Glomerular visceral epithelial cell (primary cell): ENCODE measurements at regions not wholly inside any gene's neighbourhood (a gene's known extent, or its start where the extent isn't known, plus 50 kb on each side); places are given as distances from the start of the nearest gene placed in this dataset.
"Not testable (repeated sequence)": the region's sequence is repeated elsewhere in the genome, so short reads cannot be mapped to it uniquely, and the experiment has no call there.

Experiments
- DNase-seq: peaks from one replicate; pipeline ENCODE4 v3.0.0-alpha.2; 2016; ENCODE audit errors: extremely low spot score

- not testable (repeated sequence) for DNase-seq
Measured at GRCh38 chr1:220412382-220412781, 115.6 kb upstream of the MARK1 start.

DNA sequence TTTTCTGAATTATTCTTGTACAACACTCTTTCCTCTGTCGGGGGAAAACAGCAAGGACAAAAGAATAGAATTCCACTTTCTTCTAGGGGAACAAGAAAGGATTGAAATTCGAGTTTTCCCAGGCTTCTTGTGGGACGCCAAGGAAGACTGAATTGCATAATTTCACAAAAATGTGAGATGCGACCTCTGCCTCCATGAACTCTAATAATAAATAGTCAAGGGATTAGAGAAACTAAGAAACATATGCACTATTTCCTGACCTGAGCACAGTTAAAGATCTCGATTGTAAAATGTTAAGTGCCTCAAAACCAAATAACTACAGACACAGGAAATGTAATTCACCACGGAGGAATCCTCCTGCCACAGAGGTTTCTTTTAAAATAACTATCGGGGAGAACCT is 117.3 kb upstream of the MARK1 start:
- DNase-seq = no peak

GRCh38 chr1:220409771-220410595 is 118.0 kb upstream of the MARK1 start:
- DNase-seq = no peak

DNA sequence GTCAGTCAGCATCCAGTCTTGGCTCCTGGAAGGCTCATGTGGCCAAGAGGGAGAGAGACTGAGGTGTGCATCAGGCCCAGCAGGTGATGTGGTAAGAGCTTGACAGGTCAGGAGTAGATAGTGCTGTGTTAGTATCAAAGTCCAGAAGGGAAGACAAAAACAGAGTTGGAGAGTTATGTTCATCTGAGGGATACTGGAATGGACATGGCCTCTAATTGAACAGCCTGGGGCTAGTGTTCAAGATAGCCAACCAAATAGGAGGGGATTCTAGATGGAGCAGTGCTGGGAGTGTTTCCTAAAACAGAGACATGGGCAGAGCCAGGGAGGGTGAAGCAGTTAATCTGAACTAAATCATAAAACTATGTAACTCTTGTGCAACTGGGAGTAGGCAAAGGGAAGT is 120.7 kb upstream of the MARK1 start:
- DNase-seq = no peak

DNA sequence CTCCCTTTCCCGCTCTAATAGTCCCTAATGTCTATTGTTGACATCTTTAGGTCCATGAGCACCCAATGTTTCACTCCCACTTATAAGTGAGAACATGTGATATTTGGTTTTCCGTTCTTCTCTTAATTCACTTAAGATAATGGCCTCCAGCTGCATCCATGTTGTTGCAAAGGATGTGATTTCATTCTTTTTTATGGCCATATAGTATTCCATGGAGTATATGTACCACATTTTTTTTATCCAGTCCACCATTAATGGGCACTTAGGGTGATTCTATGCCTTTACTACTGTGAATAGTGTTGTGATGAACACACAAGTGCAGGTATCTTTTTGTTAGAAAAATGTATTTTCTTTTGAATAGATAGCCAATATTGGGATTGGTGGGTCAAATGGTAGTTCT is 126.0 kb upstream of the RAB3GAP2 start:
- DNase-seq = no peak

DNA sequence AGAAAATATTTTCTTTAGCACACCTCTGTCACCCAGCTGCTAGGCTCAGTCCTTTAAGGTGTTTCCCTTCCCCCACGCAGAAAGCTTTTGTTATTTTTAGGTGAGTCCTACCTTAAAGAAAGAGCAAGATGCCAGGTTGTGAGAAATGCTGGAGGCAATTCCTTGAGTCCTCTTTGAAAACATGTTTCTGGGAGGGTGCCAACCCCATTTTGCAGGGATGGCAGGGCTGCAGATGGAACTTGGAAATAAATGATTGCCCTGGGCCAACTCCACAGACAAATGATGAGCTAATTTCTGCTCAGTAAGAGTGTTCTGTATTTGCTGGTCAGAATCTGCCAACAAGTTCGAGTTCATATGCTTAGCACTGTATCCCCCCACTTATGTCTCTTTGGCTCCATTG is 119.2 kb upstream of the RAB3GAP2 start:
- no peak for DNase-seq

DNA sequence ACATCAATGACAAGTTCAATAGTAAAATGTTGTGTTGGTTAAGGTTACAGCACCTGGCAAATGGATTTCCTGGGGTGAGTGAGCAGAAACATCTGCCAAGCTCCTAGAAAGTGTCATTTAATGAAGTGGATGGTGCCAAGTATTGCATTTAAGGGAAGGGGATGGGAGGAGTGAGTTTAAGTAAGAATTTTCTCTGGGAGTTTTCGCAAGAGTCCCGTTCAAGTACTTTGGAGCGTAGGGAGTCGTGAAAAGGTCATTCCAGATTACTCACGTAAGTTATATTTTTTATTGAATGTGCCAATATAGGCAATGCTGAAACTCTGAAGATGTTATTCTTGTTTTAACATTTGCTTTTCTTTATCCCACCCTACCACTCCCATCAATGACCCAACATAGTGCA is 117.4 kb upstream of the RAB3GAP2 start:
- DNase-seq = no peak

GRCh38 chr1:220386494-220387195 is 114.4 kb upstream of the RAB3GAP2 start:
- DNase-seq = no peak

- DNase-seq = no peak
Measured at GRCh38 chr1:220385158-220385557, 112.9 kb upstream of the RAB3GAP2 start.

DNA sequence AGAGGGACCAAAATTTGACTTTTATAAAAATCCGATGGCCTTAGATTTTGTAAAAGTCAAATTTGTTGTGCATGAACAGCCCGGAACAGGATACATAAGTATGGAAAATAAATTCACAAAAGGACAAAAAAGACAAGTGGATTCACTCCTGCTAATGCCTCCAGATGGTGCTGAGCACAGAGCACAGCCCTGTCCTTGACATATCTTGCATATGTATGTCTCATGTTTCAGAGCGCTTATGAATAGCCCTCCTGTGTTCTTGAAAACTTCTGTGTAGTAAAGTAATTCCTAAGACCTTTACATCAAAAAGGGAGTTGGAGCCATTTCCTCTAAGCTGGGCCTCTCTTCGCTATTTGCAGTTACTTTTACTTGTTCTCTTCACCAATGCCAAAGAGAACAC is 110.7 kb upstream of the RAB3GAP2 start:
- DNase-seq = no peak

- no peak for DNase-seq
Measured at GRCh38 chr1:220380885-220381284, 108.6 kb upstream of the RAB3GAP2 start.

GRCh38 chr1:220378571-220379302 is 106.5 kb upstream of the RAB3GAP2 start:
- DNase-seq = no peak

- no peak for DNase-seq
Measured at GRCh38 chr1:220375715-220376114, 103.5 kb upstream of the RAB3GAP2 start.

GRCh38 chr1:220374449-220374848 is 102.2 kb upstream of the RAB3GAP2 start:
- no peak for DNase-seq

- no peak for DNase-seq
Measured at GRCh38 chr1:220372451-220372850, 100.2 kb upstream of the RAB3GAP2 start.

GRCh38 chr1:220371324-220371723 is 99.1 kb upstream of the RAB3GAP2 start:
- DNase-seq = no peak

- peak; percentile 52 for DNase-seq
Measured at GRCh38 chr1:220370041-220370700, 97.9 kb upstream of the RAB3GAP2 start.

GRCh38 chr1:220369511-220369910 is 97.3 kb upstream of the RAB3GAP2 start:
- DNase-seq = no peak

DNA sequence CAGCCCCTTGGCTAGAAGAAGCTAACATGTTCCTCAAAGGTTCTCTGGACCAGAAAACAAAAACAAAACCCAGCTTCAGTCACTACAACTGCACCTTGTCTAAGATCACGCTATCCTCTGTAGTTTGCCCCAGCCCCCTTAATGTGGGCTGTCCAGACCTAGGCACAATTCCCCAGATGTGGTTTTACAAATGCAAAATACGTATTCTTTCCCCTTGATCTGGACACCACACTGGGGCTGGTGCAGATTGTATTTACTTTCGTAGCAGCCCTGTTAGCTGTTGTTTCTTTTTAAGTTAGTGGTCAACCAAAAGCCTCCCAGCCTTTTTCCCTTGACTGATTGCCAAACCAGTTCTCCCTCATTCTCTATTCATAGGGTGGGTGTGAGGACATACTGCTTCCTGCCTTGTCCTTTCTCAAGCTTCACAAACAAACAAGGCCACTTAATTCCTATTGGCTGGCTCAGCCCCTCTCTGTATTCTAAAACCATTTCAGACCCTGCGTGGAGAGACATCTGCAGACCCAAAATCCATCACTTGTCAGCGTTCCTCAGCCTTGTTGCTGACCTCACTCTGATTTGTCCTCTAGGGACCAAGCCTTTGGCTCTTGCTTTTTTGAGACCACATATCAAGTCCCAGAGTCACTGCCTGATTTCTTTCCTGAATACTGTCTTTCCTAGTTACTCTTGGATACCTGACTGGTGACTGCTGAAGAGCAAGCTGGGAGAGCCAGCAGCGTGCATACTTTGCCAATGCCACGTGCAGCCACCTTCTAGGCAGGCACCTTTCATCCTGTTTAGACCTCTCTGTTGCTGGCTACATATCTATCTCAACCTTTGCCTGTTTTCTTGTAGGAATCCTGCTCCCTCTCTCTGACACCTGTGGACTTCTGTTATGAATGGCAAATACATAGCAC is 96.4 kb upstream of the RAB3GAP2 start:
- DNase-seq = no peak

DNA sequence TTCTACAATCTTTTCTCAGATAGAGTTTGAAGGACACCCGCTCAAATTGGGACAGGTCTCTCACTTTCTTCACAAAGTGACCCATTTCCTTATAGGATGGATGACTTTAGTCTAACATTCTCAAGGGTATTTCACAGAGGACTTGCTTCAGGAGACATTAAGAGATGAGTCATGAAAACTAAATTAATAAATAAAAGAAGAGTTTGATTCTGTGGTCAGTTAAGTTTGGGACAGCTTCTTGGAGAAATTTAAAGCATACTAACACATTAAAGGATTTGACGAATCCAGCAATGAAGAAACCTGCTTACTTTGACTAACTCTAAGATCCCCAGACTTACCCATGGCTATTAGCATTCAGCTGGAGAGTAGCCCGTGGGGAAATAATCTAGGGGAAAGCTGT is 95.6 kb upstream of the RAB3GAP2 start:
- no peak for DNase-seq

- DNase-seq = no peak
Measured at GRCh38 chr1:220366269-220366668, 94.0 kb upstream of the RAB3GAP2 start.
